Activated CD4-positive, alpha-beta memory T cell treated with anti-CD3 and anti-CD28 coated beads for 36 hours (primary cell): ENCODE measurements at regions not wholly inside any gene's neighbourhood (a gene's known extent, or its start where the extent isn't known, plus 50 kb on each side); places are given as distances from the start of the nearest gene placed in this dataset.

Experiments used
- CTCF ChIA-PET: fragments of 350-600 bp; sonication (Branson Sonifier 250); formaldehyde crosslinking; loops from one replicate; lab custom pipeline; 2021; ENCODE audit warnings: antibody characterized with exemption, inconsistent platforms; lab: Charles Lee
- POLR2A ChIA-PET: fragments of 350-600 bp; sonication (Branson Sonifier 250); formaldehyde crosslinking; loops from one replicate; lab custom pipeline; 2021; ENCODE audit warnings: antibody characterized with exemption; lab: Charles Lee
- DNase-seq: peaks from one replicate; pipeline ENCODE4 v3.0.0-alpha.2; 2020
- H3K27ac Mint-ChIP-seq: one replicate; pipeline ENCODE4 v1.8.0; 2021; ENCODE audit warnings: mixed read lengths
- H3K27me3 Mint-ChIP-seq: one replicate; pipeline ENCODE4 v1.8.0; 2021; ENCODE audit warnings: mixed read lengths
- H3K36me3 Mint-ChIP-seq: one replicate; pipeline ENCODE4 v1.8.0; 2021; ENCODE audit warnings: mixed read lengths
- H3K4me1 Mint-ChIP-seq: one replicate; pipeline ENCODE4 v1.8.0; 2021; ENCODE audit warnings: low read depth, mixed read lengths
- H3K4me3 Mint-ChIP-seq: one replicate; pipeline ENCODE4 v1.8.0; 2021; ENCODE audit warnings: mild to moderate bottlenecking, mixed read lengths
- H3K9me3 Mint-ChIP-seq: one replicate; pipeline ENCODE4 v1.8.0; 2021; ENCODE audit warnings: mixed read lengths
- intact Hi-C: fragments of 100-400 bp; cut with micrococcal nuclease; formaldehyde crosslinking; loops from one replicate; pipeline ENCODE4 v1.15.1; 2023

DNA sequence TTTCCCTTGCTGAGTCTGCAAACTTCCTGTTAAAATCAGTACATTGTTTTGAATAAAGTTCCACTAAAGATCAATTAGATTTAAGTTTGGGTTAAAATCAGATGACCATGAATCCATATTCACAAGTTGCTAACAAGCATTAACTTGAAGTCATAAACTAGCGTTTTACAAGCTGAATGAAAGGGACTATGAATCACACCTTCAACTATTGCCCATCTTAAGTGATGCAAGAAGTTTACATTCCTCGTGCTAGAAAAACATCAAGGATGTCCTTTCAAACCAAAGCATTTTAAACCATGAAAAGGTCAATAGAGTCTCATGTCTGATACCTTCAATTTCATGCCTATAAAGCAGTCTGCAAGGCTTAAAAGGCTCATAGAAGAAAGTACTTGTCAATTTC lies 257.2 kb upstream of the SYT4 start:
- peaks cover 4% of the 10 kb centered on the region for H3K9me3 Mint-ChIP-seq
- H3K27me3 Mint-ChIP-seq = no peaks in the 10 kb centered on the region
- no peaks in the 10 kb centered on the region for H3K4me1 Mint-ChIP-seq
- intact Hi-C loops = no loop called here
- H3K27ac Mint-ChIP-seq = no peak overlapping the region
- no peak overlapping the region for H3K4me3 Mint-ChIP-seq
- H3K36me3 Mint-ChIP-seq = no peaks in the 10 kb centered on the region
- ChIA-PET POLR2A (no interaction called here), CTCF (no interaction called here)
- DNase-seq = no peak

DNA sequence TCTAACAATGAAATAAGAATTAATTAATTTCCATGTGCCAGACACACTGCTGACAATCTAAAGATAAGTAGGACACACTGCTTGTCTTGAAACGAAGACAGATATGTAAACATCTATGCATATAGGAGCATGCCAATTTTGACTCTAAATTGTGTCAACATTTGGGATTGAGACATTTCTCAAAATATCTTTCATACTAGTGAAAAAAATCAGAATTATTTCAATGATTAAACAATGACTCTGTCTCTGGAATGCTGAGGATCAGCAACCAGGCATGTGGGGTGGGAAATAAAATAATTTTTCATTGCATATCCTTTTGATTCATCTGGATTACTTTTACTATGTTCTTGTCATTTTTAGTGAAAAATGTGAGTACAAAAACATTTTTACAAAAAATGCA lies 262.6 kb upstream of the SYT4 start:
- intact Hi-C loops = no loop called here
- Mint-ChIP-seq H3K36me3 (no peaks in the 10 kb centered on the region), H3K27me3 (no peaks in the 10 kb centered on the region), H3K4me3 (no peak overlapping the region), H3K9me3 (peaks cover 5% of the 10 kb centered on the region), H3K4me1 (no peaks in the 10 kb centered on the region), H3K27ac (no peak overlapping the region)
- ChIA-PET CTCF (no interaction called here), POLR2A (no interaction called here)
- no peak for DNase-seq

DNA sequence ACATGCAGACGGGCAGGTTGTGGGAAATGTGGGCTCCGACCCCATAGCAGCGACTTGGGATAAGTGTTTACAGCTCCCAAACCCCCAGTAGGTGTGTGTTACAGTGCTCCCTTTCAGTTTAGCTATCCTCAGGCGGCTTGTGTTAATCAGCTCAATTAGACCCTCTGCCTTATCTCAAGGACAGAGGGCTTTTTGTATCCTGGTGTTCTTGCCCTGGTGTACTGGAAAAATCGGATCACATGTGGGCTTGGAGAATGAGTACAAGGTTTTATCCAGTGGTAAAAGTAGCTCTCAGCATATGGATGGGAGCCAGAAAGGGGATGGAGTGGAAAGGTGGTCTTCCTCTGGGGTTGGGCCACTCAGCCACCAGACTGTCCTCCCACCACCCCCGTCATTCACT lies 264.7 kb upstream of the SYT4 start:
- DNase-seq = no peak
- Mint-ChIP-seq H3K9me3 (peaks cover 5% of the 10 kb centered on the region), H3K4me3 (no peak overlapping the region), H3K27me3 (no peaks in the 10 kb centered on the region), H3K36me3 (no peaks in the 10 kb centered on the region), H3K27ac (no peak overlapping the region), H3K4me1 (no peaks in the 10 kb centered on the region)
- intact Hi-C loops = no loop called here
- ChIA-PET POLR2A (no interaction called here), CTCF (no interaction called here)

DNA sequence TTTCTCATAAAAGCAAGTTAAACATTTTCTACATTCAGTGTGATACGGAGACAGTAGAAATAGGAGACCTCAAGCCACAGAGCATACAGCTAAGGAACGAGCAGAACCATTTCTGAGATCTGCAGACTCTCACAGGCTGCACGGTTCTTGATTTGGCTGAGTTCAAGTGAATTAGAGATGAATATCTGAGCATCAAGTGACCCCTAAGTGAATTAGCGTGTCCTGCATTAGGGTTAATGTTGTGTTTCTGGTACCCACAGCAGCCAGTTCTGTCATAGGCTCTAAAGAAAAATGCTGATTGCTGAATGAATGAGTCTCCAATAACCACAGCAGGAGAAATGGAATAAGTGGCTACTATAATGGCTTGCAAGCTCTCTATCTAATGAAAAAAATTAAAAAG lies 265.9 kb upstream of the SYT4 start:
- DNase-seq = no peak
- ChIA-PET POLR2A (no interaction called here), CTCF (no interaction called here)
- Mint-ChIP-seq H3K4me1 (no peaks in the 10 kb centered on the region), H3K27ac (no peak overlapping the region), H3K36me3 (no peaks in the 10 kb centered on the region), H3K9me3 (peaks cover 5% of the 10 kb centered on the region), H3K4me3 (no peak overlapping the region), H3K27me3 (no peaks in the 10 kb centered on the region)
- intact Hi-C loops = no loop called here

DNA sequence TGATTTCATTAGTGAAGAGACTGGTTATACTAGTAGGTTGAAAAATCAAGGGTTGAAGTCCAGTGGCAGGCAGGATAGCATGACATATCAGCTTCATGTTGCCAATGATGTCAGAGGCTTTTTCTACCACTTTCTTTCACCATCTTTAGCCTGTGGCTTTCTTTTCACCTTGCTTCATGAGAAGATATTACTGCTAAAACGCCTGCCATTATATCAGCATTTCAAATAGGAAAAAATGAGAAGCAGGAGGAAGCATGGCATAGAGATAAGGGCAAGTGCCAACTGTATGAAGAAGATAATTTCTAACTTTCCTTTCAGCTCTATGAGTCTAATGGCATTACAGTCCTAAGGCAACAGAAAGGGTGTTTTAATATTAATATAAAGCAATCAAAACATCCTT lies 270.2 kb upstream of the SYT4 start:
- Mint-ChIP-seq H3K9me3 (peaks cover 14% of the 10 kb centered on the region), H3K4me1 (no peaks in the 10 kb centered on the region), H3K27ac (no peak overlapping the region), H3K4me3 (no peak overlapping the region), H3K27me3 (no peaks in the 10 kb centered on the region), H3K36me3 (no peaks in the 10 kb centered on the region)
- POLR2A ChIA-PET = no interaction called here
- CTCF ChIA-PET = interaction anchor here (1.1 kb wide), 1 partner anchor 24 kb away, joined by 3 read pairs; no protein-coding TSS in a partner anchor
- intact Hi-C loops = no loop called here
- no peak for DNase-seq

DNA sequence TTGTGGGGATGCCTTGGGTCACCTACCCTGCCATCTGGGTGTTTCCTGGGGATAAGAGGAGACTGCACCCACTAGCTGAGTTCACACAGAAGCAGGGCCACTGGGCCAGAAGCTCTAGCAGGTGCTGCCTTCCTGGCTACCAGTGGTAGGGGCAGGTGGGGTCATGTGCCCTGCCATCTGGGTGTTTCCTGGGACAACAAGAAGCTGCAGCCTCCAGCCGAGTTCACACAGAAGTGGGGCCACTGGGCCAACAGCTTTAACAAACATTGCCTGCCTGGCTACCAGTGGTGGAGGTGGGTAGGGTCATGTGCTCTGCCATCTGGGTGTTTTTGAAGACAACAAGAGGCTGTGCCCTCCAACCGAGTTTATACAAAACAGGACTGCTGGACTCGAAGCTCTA lies 282.2 kb upstream of the SYT4 start:
- no peak for DNase-seq
- no peaks in the 10 kb centered on the region for H3K27me3 Mint-ChIP-seq
- intact Hi-C loops = no loop called here
- H3K36me3 Mint-ChIP-seq = no peaks in the 10 kb centered on the region
- CTCF ChIA-PET = interaction anchor here (2.0 kb wide), 1 partner anchor 12 kb away, joined by 7 read pairs; no protein-coding TSS in a partner anchor
- no peak overlapping the region for H3K4me3 Mint-ChIP-seq
- H3K4me1 Mint-ChIP-seq = no peaks in the 10 kb centered on the region
- no peak overlapping the region for H3K27ac Mint-ChIP-seq
- peaks cover 9% of the 10 kb centered on the region for H3K9me3 Mint-ChIP-seq
- POLR2A ChIA-PET = no interaction called here

DNA sequence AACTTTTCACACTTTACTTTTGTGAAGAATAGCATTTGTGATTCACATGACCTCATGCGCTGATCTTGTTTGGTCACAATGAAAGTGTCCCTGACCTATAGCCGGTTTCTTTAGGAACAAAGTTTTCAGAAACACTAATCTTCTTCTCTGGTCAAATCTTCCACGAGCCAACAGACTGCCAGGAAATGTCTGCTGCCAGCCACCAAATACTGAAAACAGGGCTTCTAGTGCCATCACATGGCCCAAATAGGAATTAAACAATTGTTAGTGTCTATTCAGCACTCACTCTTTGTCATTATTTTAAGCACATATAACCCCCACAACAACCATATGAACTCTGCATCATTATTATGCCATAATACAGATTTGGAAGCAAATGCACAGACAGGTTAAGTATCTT lies 286.5 kb upstream of the SYT4 start:
- DNase-seq = no peak
- Mint-ChIP-seq H3K36me3 (no peaks in the 10 kb centered on the region), H3K4me3 (no peak overlapping the region), H3K27me3 (no peaks in the 10 kb centered on the region), H3K9me3 (peaks cover 1% of the 10 kb centered on the region), H3K27ac (no peak overlapping the region), H3K4me1 (no peaks in the 10 kb centered on the region)
- POLR2A ChIA-PET = no interaction called here
- intact Hi-C loops = loop anchor here (10.0 kb wide), 1 partner anchor 1269 kb away; no protein-coding TSS in a partner anchor
- CTCF ChIA-PET = no interaction called here

DNA sequence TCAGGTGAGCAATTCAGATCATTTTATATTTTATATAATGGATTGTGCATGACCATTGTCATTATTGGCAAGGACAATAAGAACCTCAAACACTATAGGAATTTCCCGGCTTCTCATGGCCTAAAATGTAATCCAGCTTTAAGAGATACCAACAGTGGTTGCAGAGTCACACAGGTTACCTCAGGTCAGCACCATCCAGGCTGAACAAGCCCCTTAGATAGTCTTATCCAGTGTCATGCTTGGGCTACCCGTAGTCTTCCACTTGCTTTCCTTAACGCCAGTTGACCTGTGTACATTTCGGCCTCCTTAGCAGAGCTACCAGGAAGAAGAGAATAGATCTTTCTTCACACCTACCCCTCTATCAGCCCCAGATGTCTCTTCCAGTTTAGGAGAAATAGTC lies 293.3 kb upstream of the SYT4 start:
- no peaks in the 10 kb centered on the region for H3K4me1 Mint-ChIP-seq
- ChIA-PET CTCF (interaction anchor here (1.2 to 8.5 kb wide), 6 partner anchors 10 to 1814 kb away, joined by 3 to 87 read pairs (median 8); no protein-coding TSS in a partner anchor), POLR2A (no interaction called here)
- no peak overlapping the region for H3K27ac Mint-ChIP-seq
- intact Hi-C loops = loop anchor here (5.0 kb wide), 1 partner anchor 1812 kb away; no protein-coding TSS in a partner anchor
- DNase-seq = no peak
- no peaks in the 10 kb centered on the region for H3K36me3 Mint-ChIP-seq
- no peak overlapping the region for H3K4me3 Mint-ChIP-seq
- H3K27me3 Mint-ChIP-seq = no peaks in the 10 kb centered on the region
- no peaks in the 10 kb centered on the region for H3K9me3 Mint-ChIP-seq

DNA sequence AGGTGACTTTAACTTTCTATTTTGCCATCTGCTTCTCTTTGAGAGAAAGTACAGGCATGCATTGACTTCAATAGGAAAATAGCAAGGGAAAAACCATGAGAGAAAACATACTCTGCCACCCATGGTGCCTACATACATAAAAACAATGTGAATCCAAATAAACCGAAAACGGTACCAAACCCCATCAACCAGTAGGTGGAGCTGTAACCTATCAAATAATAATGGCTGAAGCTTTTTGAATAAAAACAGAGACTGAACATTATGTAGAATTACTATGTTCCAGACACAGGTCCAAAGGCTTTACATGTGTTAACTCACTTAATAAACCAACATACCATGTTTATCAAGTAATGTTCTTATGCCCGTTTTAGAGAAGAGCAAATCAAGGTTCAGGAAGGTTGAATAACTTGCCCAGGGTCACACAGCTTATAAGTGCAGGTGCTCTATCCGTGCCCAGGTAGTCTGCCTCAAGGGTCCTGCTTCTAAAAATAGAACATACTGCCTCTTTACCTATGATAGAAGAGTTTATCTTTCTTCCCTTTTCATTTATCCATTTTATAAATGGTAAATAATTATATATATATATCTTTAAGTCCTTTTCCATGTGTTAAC lies 293.9 kb upstream of the SYT4 start:
- Mint-ChIP-seq H3K4me1 (no peaks in the 10 kb centered on the region), H3K27ac (no peak overlapping the region), H3K4me3 (no peak overlapping the region), H3K9me3 (no peaks in the 10 kb centered on the region), H3K36me3 (no peaks in the 10 kb centered on the region), H3K27me3 (no peaks in the 10 kb centered on the region)
- DNase-seq = no peak
- ChIA-PET POLR2A (no interaction called here), CTCF (interaction anchor here (1.2 to 8.5 kb wide), 8 partner anchors 11 to 1814 kb away, joined by 3 to 87 read pairs (median 6); no protein-coding TSS in a partner anchor)
- intact Hi-C loops = loop anchor here (1.0 to 5.0 kb wide), 2 partner anchors 16 to 1811 kb away; no protein-coding TSS in a partner anchor

DNA sequence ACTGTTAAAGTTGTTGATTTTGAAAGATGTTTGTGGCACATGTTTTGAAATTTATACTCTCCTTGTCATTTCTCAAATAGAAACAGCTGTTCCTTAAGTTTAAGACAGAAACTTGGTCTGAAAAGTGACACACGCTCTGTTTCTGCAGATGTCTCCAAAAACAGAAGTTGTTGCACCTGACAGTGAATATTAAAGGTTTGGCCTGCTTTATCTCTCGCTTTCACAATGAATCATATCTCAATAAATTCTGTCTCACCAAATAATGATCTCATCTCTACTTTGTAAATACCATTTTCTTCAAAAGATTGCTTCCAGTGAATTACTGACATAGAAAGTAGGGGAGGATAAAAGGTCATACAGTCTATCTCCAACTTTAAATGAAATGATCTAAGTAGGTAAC lies 294.9 kb upstream of the SYT4 start:
- Mint-ChIP-seq H3K9me3 (no peaks in the 10 kb centered on the region), H3K4me3 (no peak overlapping the region), H3K27ac (no peak overlapping the region), H3K27me3 (no peaks in the 10 kb centered on the region), H3K4me1 (no peaks in the 10 kb centered on the region), H3K36me3 (no peaks in the 10 kb centered on the region)
- CTCF ChIA-PET = interaction anchor here (1.3 to 8.5 kb wide), 6 partner anchors 10 to 1813 kb away, joined by 3 to 87 read pairs (median 6); no protein-coding TSS in a partner anchor
- DNase-seq = no peak
- POLR2A ChIA-PET = no interaction called here
- intact Hi-C loops = loop anchor here (5.0 kb wide), 1 partner anchor 1810 kb away; no protein-coding TSS in a partner anchor

DNA sequence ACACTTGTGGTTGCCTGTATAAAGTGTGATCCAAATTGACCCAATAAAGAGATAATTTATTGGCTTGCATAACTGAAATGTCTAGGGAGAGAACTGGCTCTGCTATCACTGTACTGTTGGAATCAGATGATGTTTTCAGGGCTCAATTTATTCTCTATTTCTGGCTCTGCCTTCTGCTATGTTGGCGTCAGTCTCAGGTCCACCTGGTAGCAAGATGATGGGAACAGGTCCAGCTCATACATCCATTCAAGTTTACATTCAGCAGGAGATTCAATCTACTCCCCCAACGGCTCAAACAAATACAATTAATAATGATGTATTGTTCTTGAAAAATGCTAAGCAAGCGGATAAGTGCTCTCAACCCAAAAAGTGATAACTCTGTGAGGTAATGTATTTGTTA lies 297.7 kb upstream of the SYT4 start:
- no peak overlapping the region for H3K27ac Mint-ChIP-seq
- ChIA-PET POLR2A (no interaction called here), CTCF (interaction anchor here (8.5 kb wide), 1 partner anchor 14 kb away, joined by 87 read pairs; no protein-coding TSS in a partner anchor)
- H3K36me3 Mint-ChIP-seq = no peaks in the 10 kb centered on the region
- H3K4me1 Mint-ChIP-seq = no peaks in the 10 kb centered on the region
- no peak overlapping the region for H3K4me3 Mint-ChIP-seq
- no peaks in the 10 kb centered on the region for H3K27me3 Mint-ChIP-seq
- intact Hi-C loops = loop anchor here (5.0 kb wide), 1 partner anchor 1807 kb away; no protein-coding TSS in a partner anchor
- DNase-seq = no peak
- no peaks in the 10 kb centered on the region for H3K9me3 Mint-ChIP-seq

DNA sequence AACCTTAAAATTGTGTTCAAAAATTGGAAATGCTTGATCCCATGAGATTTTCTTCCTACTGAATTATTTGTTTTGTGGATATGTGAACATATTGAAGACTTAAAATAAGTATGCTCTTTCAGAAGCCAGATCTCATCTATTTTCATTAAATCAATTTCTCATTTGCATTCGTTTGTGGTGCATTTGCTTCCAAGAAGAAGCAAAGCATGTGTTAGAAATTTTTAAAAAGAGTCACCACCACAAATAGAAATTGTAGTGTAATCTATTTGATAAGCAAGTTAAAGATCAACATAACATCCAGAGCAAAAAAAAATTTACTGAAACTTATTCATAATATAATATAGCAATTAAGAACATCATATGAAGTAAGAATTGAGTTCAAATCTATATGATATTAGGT lies 300.9 kb upstream of the SYT4 start:
- no peaks in the 10 kb centered on the region for H3K27me3 Mint-ChIP-seq
- H3K4me1 Mint-ChIP-seq = no peaks in the 10 kb centered on the region
- DNase-seq = no peak
- intact Hi-C loops = no loop called here
- no peak overlapping the region for H3K27ac Mint-ChIP-seq
- no peak overlapping the region for H3K4me3 Mint-ChIP-seq
- H3K36me3 Mint-ChIP-seq = no peaks in the 10 kb centered on the region
- no peaks in the 10 kb centered on the region for H3K9me3 Mint-ChIP-seq
- ChIA-PET CTCF (no interaction called here), POLR2A (no interaction called here)

DNA sequence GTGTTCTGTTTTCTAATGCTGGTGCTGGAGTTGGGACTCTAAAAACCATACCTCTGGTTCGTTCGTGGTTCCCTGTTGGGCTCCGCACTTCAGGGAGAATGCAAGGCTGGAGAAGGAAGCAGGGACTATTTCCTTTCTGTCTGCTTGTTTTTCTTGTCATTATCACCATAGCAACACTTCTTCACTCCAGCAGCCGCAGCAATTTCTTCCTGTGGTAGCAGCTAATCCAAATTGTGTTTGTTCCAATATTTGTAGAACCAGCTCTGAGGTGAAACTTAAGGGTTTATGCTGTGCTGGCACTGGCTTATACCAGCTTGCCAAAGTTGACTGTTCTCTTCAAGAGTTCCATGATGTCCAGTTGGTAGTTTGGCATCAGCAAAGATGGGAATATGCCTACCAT lies 301.4 kb upstream of the SYT4 start:
- no peak overlapping the region for H3K27ac Mint-ChIP-seq
- no peak overlapping the region for H3K4me3 Mint-ChIP-seq
- no peak for DNase-seq
- no peaks in the 10 kb centered on the region for H3K4me1 Mint-ChIP-seq
- H3K27me3 Mint-ChIP-seq = no peaks in the 10 kb centered on the region
- no peaks in the 10 kb centered on the region for H3K9me3 Mint-ChIP-seq
- H3K36me3 Mint-ChIP-seq = no peaks in the 10 kb centered on the region
- intact Hi-C loops = no loop called here
- ChIA-PET POLR2A (no interaction called here), CTCF (no interaction called here)
